Jurkat, Clone E6-1 (cell line): ENCODE measurements at regions not wholly inside any gene's neighbourhood (a gene's known extent, or its start where the extent isn't known, plus 50 kb on each side); places are given as distances from the start of the nearest gene placed in this dataset.

Experiments used
- DNase-seq: peaks from one replicate; pipeline ENCODE4 v3.0.0-alpha.2; 2011; ENCODE audit warnings: low read depth, low spot score
- H3K4me3 ChIP-seq: 2 replicates; pipeline ENCODE4 v1.5.1; 2011; ENCODE audit warnings: mild to moderate bottlenecking, low read length, control low read depth, moderate library complexity

GRCh38 chr11:127105593-127106541, 105.3 kb upstream of the KIRREL3 start:
- no peak overlapping the region for H3K4me3 ChIP-seq
- no peak for DNase-seq

GRCh38 chr11:127103586-127104388, 103.2 kb upstream of the KIRREL3 start:
- no peak overlapping the region for H3K4me3 ChIP-seq
- DNase-seq: no peak

GRCh38 chr11:127098684-127099083, 98.1 kb upstream of the KIRREL3 start:
- DNase-seq: no peak

GRCh38 chr11:127080735-127081134, 80.2 kb upstream of the KIRREL3 start:
- DNase-seq: no peak
- H3K4me3 ChIP-seq: no peak overlapping the region

More at GRCh38 chr11:127098684-127099083, 98.1 kb upstream of the KIRREL3 start:
- no peak overlapping the region for H3K4me3 ChIP-seq

- H3K4me3 ChIP-seq: no peak overlapping the region
- DNase-seq: no peak
Observed at GRCh38 chr11:127075758-127076157, 75.2 kb upstream of the KIRREL3 start.

- H3K4me3 ChIP-seq: no peak overlapping the region
- DNase-seq: peak; percentile 80
Observed at GRCh38 chr11:127074151-127074761, 73.7 kb upstream of the KIRREL3 start.

- H3K4me3 ChIP-seq: no peak overlapping the region
- no peak for DNase-seq
Observed at GRCh38 chr11:127073621-127074020, 73.1 kb upstream of the KIRREL3 start.

- DNase-seq: no peak
- H3K4me3 ChIP-seq: no peak overlapping the region
Observed at GRCh38 chr11:127071606-127072005, 71.0 kb upstream of the KIRREL3 start.

- H3K4me3 ChIP-seq: no peak overlapping the region
- DNase-seq: no peak
Observed at GRCh38 chr11:127070808-127071207, 70.2 kb upstream of the KIRREL3 start.

- no peak for DNase-seq
- no peak overlapping the region for H3K4me3 ChIP-seq
Observed at GRCh38 chr11:127066401-127067090, 66.0 kb upstream of the KIRREL3 start.

GRCh38 chr11:127063241-127063640, 62.7 kb upstream of the KIRREL3 start:
- no peak overlapping the region for H3K4me3 ChIP-seq
- no peak for DNase-seq

- H3K4me3 ChIP-seq: no peak overlapping the region
- no peak for DNase-seq
Observed at GRCh38 chr11:127061947-127062346, 61.4 kb upstream of the KIRREL3 start.

GRCh38 chr11:127059750-127060149, 59.2 kb upstream of the KIRREL3 start:
- no peak overlapping the region for H3K4me3 ChIP-seq
- DNase-seq: no peak

- DNase-seq: no peak
Observed at GRCh38 chr11:127059286-127059685, 58.7 kb upstream of the KIRREL3 start.

GRCh38 chr11:127058524-127058923, 58.0 kb upstream of the KIRREL3 start:
- H3K4me3 ChIP-seq: no peak overlapping the region
- no peak for DNase-seq

More at GRCh38 chr11:127059286-127059685, 58.7 kb upstream of the KIRREL3 start:
- H3K4me3 ChIP-seq: no peak overlapping the region

- no peak for DNase-seq
Observed at GRCh38 chr11:127057126-127057525, 56.6 kb upstream of the KIRREL3 start.

GRCh38 chr11:127056338-127056971, 55.9 kb upstream of the KIRREL3 start:
- peak; percentile 9 for DNase-seq
- no peak overlapping the region for H3K4me3 ChIP-seq

More at GRCh38 chr11:127057126-127057525, 56.6 kb upstream of the KIRREL3 start:
- no peak overlapping the region for H3K4me3 ChIP-seq

GRCh38 chr11:127055236-127055635, 54.7 kb upstream of the KIRREL3 start:
- DNase-seq: no peak
- no peak overlapping the region for H3K4me3 ChIP-seq

- DNase-seq: no peak
- no peak overlapping the region for H3K4me3 ChIP-seq
Observed at GRCh38 chr11:127054153-127054552, 53.6 kb upstream of the KIRREL3 start.
